Right lung (tissue), 2 donors: ENCODE measurements at regions not wholly inside any gene's neighbourhood (a gene's known extent, or its start where the extent isn't known, plus 50 kb on each side); places are given as distances from the start of the nearest gene placed in this dataset.
"Not testable (repeated sequence)": the region's sequence is repeated elsewhere in the genome, so short reads cannot be mapped to it uniquely, and the experiment has no call there.

ENCODE experiments used
- DNase-seq, 2 donors: peaks; one replicate each; pipeline ENCODE4 v3.0.0-alpha.2; 2013

- DNase-seq: not testable (repeated sequence)
These were observed 180.9 kb downstream of the CEP170 start for GRCh38 chr1:243074224-243074623.

GRCh38 chr1:243067056-243067455, 188.0 kb downstream of the CEP170 start:
- DNase-seq: not testable (repeated sequence)

- not testable (repeated sequence) for DNase-seq
These were observed 193.1 kb downstream of the CEP170 start for GRCh38 chr1:243061965-243062364.

GRCh38 chr1:243055510-243055909, 199.6 kb downstream of the CEP170 start:
- not testable (repeated sequence) for DNase-seq

GRCh38 chr1:243055091-243055490, 200.0 kb downstream of the CEP170 start:
- not testable (repeated sequence) for DNase-seq

- not testable (repeated sequence) for DNase-seq
These were observed 200.4 kb downstream of the CEP170 start for GRCh38 chr1:243054681-243055080.

- DNase-seq: not testable (repeated sequence)
These were observed 202.0 kb downstream of the CEP170 start for GRCh38 chr1:243053048-243053447.

GRCh38 chr1:243050613-243051012, 204.5 kb downstream of the CEP170 start:
- DNase-seq: not testable (repeated sequence)

- DNase-seq: not testable (repeated sequence)
These were observed 205.4 kb downstream of the CEP170 start for GRCh38 chr1:243049716-243050115.

GRCh38 chr1:243021365-243021764, 233.7 kb downstream of the CEP170 start:
- not testable (repeated sequence) for DNase-seq

GRCh38 chr1:243019030-243019635, 235.9 kb downstream of the CEP170 start:
- DNase-seq: not testable (repeated sequence)

- not testable (repeated sequence) for DNase-seq
These were observed 244.4 kb downstream of the CEP170 start for GRCh38 chr1:243010719-243011118.

GRCh38 chr1:243001003-243001402, 254.1 kb downstream of the CEP170 start:
- peak in 1 of 2 donors; percentile 0 for DNase-seq

GRCh38 chr1:242992776-242993175, 262.3 kb downstream of the CEP170 start:
- DNase-seq: not testable (repeated sequence)

GRCh38 chr1:242985096-242985495, 270.0 kb downstream of the CEP170 start:
- not testable (repeated sequence) for DNase-seq

GRCh38 chr1:242973341-242973740, 281.7 kb downstream of the CEP170 start:
- DNase-seq: not testable (repeated sequence)

- no peak for DNase-seq
These were observed 288.2 kb downstream of the CEP170 start for GRCh38 chr1:242966892-242967291.

- DNase-seq: not testable (repeated sequence)
These were observed 295.7 kb downstream of the CEP170 start for GRCh38 chr1:242959397-242959796.

- not testable (repeated sequence) for DNase-seq
These were observed 300.1 kb downstream of the CEP170 start for GRCh38 chr1:242954945-242955344.

- no peak for DNase-seq
These were observed 308.9 kb downstream of the CEP170 start for GRCh38 chr1:242946206-242946605.

GRCh38 chr1:242936725-242937124, 318.4 kb downstream of the CEP170 start:
- not testable (repeated sequence) for DNase-seq

GRCh38 chr1:242924717-242925116, 330.4 kb downstream of the CEP170 start:
- peak; percentile 3 to 10 for DNase-seq

GRCh38 chr1:242923603-242924002, 331.5 kb downstream of the CEP170 start:
- DNase-seq: not testable (repeated sequence)

- not testable (repeated sequence) for DNase-seq
These were observed 340.4 kb downstream of the CEP170 start for GRCh38 chr1:242914729-242915128.
